ENCODE measurements at regions not wholly inside any gene's neighbourhood (a gene's known extent, or its start where the extent isn't known, plus 50 kb on each side); places are given as distances from the start of the nearest gene placed in this dataset.

DNA sequence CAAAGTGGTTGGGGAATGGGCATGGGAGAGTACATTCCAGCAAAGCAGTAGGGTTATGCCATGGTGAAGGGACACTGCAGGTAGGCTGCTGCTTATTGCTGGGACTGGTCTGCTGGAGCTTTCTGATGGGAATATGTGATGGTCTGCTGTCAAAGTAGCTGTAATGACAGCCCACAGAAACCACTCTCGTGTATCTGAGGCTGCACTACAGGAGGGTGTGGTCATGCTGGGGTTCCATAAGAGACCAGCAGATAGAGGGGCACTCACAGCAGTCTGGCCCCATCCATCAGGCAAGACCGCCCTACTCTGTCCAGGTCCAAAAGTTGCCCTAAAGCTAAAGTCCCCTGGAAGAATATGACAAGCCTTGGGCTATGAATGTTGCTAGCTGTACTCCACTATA is 739.3 kb downstream of the COL12A1 start:
- Histone ChIP-seq H3K36me3 (no peaks in the 10 kb centered on the region), H3K4me1 (no peaks in the 10 kb centered on the region), H3K27ac (no peak overlapping the region), H3K9me3 (no peaks in the 10 kb centered on the region), H3K4me3 (no peak overlapping the region), H3K27me3 (ENCODE audit: low read depth) (no peaks in the 10 kb centered on the region)
- DNase-seq (no peak), ATAC-seq (peak in 1 of 2 donors; percentile 35)
- TF ChIP-seq, protein P1, sequence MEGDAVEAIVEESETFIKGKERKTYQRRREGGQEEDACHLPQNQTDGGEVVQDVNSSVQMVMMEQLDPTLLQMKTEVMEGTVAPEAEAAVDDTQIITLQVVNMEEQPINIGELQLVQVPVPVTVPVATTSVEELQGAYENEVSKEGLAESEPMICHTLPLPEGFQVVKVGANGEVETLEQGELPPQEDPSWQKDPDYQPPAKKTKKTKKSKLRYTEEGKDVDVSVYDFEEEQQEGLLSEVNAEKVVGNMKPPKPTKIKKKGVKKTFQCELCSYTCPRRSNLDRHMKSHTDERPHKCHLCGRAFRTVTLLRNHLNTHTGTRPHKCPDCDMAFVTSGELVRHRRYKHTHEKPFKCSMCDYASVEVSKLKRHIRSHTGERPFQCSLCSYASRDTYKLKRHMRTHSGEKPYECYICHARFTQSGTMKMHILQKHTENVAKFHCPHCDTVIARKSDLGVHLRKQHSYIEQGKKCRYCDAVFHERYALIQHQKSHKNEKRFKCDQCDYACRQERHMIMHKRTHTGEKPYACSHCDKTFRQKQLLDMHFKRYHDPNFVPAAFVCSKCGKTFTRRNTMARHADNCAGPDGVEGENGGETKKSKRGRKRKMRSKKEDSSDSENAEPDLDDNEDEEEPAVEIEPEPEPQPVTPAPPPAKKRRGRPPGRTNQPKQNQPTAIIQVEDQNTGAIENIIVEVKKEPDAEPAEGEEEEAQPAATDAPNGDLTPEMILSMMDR (IDR thresholded peaks at IDR 0.05), result no peak
- intact Hi-C loops (cut with DNase I), result no loop called here

DNA sequence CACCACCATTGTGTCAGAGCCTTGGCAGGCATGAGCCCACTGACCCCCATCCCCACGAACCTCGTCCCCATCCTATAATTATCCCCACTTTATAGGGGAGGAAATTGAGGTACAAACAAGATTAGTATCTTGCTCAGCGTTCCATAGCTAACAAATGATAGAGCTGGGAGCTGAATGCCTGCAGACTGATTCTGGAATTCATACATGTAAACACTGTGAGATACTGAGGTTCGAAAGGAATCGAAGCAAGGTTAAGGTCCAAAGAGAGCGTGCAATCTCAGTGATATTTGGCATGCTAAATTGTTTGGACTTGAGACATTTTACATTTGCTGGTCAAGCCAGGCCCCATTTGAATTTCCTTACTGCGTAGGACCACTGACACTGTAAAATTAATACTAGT is 746.6 kb downstream of the COL12A1 start:
- H3K27ac ChIP-seq, result no peak overlapping the region
- intact Hi-C loops (cut with DNase I), result no loop called here
- no peaks in the 10 kb centered on the region for H3K27me3 ChIP-seq (ENCODE audit: low read depth)
- DNase-seq, result no peak
- H3K36me3 ChIP-seq, result no peaks in the 10 kb centered on the region
- ATAC-seq, result no peak
- no peaks in the 10 kb centered on the region for H3K9me3 ChIP-seq
- H3K4me1 ChIP-seq, result no peaks in the 10 kb centered on the region
- TF ChIP-seq, protein P1 (IDR thresholded peaks at IDR 0.05), result no peak
- H3K4me3 ChIP-seq, result no peak overlapping the region

DNA sequence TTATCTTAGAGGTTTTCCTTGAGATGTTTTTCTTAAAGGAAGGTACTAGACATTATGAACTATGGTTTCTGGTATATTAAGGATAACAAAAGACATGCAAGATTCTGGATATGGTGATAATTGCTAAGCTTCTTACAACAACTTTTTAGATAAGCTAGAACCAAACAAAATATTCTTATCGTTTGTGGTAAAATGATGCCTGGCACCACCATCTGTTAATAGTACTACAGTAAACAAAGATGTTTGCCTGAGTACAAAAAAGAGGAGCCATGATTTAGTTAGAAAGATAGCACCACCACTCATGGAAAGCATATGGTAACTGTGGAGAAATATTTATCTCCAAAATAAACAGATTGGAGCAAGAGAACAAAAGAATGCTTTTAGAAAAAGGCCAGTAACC is 747.3 kb downstream of the COL12A1 start:
- no peak overlapping the region for H3K27ac ChIP-seq
- no peaks in the 10 kb centered on the region for H3K27me3 ChIP-seq (ENCODE audit: low read depth)
- H3K4me3 ChIP-seq, result no peak overlapping the region
- intact Hi-C loops (cut with DNase I), result no loop called here
- DNase-seq, result no peak
- no peak for ATAC-seq
- no peaks in the 10 kb centered on the region for H3K9me3 ChIP-seq
- no peaks in the 10 kb centered on the region for H3K4me1 ChIP-seq
- TF ChIP-seq, protein P1 (IDR thresholded peaks at IDR 0.05), result no peak
- no peaks in the 10 kb centered on the region for H3K36me3 ChIP-seq

DNA sequence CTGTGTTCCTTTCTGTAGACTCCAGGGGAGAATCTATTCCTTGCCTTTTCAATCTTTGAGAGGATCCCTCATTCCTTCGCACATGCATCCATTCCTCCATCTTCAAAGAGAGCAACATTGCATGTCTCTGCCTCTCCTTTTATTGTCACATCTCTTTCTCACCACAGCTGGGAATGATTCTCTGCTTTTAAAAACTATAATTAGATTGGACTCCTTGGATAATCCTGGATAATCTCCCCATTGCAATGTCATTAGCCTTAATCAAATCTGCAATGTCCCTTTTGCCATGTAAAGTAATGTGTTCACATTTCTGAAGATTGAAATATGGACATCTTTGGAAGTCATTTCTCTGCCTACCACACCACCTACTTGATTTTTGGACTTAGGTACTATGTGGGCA is 750.1 kb downstream of the COL12A1 start:
- TF ChIP-seq, protein P1 (IDR thresholded peaks at IDR 0.05), result no peak
- no peaks in the 10 kb centered on the region for H3K27me3 ChIP-seq (ENCODE audit: low read depth)
- H3K4me3 ChIP-seq, result no peak overlapping the region
- intact Hi-C loops (cut with DNase I), result no loop called here
- ATAC-seq (no peak), DNase-seq (no peak)
- no peaks in the 10 kb centered on the region for H3K4me1 ChIP-seq
- no peaks in the 10 kb centered on the region for H3K9me3 ChIP-seq
- no peak overlapping the region for H3K27ac ChIP-seq
- no peaks in the 10 kb centered on the region for H3K36me3 ChIP-seq

DNA sequence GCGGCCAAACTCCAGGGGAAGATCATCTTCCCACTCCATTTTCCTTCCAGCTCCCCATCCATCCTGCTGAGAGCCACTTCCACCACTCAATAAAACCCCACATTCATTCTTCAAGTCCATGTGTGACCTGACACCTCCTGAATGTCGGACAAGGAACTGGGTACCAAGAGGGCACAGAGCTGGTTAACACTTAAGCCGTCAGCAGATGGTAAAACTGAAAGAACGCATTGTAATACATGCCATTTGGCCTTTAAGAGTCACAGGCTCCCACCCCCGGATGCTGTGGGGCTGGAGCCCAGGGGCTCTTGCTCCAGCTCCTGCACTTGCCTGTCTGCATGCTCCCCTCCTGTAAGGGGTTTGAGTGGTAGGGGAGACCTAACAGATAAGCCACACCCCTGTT is 753.9 kb downstream of the COL12A1 start:
- no peaks in the 10 kb centered on the region for H3K27me3 ChIP-seq (ENCODE audit: low read depth)
- no peak overlapping the region for H3K4me3 ChIP-seq
- no peaks in the 10 kb centered on the region for H3K9me3 ChIP-seq
- TF ChIP-seq, protein P1 (IDR thresholded peaks at IDR 0.05), result no peak
- intact Hi-C loops (cut with DNase I), result no loop called here
- no peaks in the 10 kb centered on the region for H3K36me3 ChIP-seq
- no peak overlapping the region for H3K27ac ChIP-seq
- DNase-seq (no peak), ATAC-seq (no peak)
- no peaks in the 10 kb centered on the region for H3K4me1 ChIP-seq

DNA sequence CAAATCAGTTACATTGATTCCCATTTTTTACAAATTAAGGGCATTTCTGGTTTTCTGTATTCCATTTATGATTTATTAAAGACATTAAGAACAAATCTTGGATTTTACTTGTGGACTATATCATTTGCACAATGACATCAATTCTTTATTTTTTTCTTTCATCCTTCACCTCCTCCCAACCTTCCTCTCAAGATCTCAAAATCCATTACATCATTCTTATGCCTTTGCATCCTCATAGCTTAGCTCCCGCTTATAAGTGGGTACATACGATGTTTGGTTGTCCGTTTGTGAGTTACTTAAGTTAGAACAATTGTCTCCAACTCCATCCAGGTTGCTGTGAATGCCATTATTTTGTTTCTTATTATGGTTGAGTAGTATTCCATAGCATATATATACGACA is 752.8 kb downstream of the CD109 start:
- Histone ChIP-seq H3K4me3 (no peak overlapping the region), H3K4me1 (no peaks in the 10 kb centered on the region), H3K27ac (no peak overlapping the region), H3K27me3 (ENCODE audit: low read depth) (no peaks in the 10 kb centered on the region), H3K36me3 (no peaks in the 10 kb centered on the region), H3K9me3 (no peaks in the 10 kb centered on the region)
- TF ChIP-seq, protein P1 (IDR thresholded peaks at IDR 0.05), result no peak
- intact Hi-C loops (cut with DNase I), result no loop called here
- no peak for ATAC-seq
- no peak for DNase-seq
